ENCODE measurements at regions not wholly inside any gene's neighbourhood (a gene's known extent, or its start where the extent isn't known, plus 50 kb on each side); places are given as distances from the start of the nearest gene placed in this dataset.

DNA sequence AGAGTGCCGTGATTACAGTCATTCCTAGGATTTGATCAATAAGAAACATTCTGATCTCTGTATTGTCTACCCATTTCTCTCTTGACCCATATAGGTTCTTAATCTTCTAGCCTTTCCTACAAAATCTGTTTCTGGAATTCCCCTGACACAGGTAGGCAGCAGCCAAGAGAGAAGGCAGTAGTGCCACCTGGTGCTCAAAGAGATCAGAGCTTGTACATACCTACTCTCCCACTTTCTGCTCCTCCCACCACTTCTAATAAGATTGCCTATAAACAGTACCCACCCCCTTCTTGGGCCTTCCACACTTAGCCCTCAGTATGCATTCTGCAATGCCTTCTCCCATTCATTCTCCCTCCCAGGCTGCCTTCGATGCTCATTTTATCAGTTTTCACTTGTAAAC, 117.4 kb upstream of the RORB start:
- Histone ChIP-seq H3K4me1 (peaks cover 8% of the 10 kb centered on the region), H3K4me3 (no peak overlapping the region), H3K27ac (no peak overlapping the region), H3K27me3 (no peaks in the 10 kb centered on the region), H3K9me3 (no peaks in the 10 kb centered on the region), H3K36me3 (replicated peaks in 1 of 2; ENCODE audit: insufficient read depth in 1 of 2, low read depth in 2 of 2) (no peaks in the 10 kb centered on the region)
- no peak for TF ChIP-seq POLR2A (IDR thresholded peaks at IDR 0.05)
- TF ChIP-seq, protein P1, sequence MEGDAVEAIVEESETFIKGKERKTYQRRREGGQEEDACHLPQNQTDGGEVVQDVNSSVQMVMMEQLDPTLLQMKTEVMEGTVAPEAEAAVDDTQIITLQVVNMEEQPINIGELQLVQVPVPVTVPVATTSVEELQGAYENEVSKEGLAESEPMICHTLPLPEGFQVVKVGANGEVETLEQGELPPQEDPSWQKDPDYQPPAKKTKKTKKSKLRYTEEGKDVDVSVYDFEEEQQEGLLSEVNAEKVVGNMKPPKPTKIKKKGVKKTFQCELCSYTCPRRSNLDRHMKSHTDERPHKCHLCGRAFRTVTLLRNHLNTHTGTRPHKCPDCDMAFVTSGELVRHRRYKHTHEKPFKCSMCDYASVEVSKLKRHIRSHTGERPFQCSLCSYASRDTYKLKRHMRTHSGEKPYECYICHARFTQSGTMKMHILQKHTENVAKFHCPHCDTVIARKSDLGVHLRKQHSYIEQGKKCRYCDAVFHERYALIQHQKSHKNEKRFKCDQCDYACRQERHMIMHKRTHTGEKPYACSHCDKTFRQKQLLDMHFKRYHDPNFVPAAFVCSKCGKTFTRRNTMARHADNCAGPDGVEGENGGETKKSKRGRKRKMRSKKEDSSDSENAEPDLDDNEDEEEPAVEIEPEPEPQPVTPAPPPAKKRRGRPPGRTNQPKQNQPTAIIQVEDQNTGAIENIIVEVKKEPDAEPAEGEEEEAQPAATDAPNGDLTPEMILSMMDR (IDR thresholded peaks at IDR 0.05): peak in 6 of 7 experiments; percentile 22 to 47 (median 40)
- peak; percentile 21 to 51 (median 40) for DNase-seq
- WGBS, 2 donors: 9 to 20% methylated on average over 2 of the region's 2 CpGs
- ATAC-seq: peak; percentile 66
- intact Hi-C loops (cut with DNase I): no loop called here

DNA sequence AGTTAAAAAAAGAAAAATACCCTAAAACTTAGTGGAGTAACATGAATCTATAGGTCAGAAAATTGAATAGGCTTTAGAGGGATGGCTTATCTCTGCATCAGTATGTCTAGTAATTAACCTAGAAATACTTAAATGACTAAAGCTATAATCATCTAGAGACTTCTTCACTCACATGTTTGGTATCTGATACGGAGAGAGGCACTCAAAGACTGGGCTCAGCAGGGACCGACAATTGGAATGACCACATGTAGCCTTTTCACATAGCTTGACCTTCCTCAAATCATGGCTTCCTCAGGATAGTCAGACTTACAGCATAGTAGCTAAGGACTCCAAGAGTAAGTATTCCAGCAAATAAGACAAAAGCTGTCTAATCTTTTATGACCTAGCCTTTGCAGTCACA, 105.3 kb upstream of the RORB start:
- H3K4me1 ChIP-seq: no peaks in the 10 kb centered on the region
- intact Hi-C loops (cut with DNase I): no loop called here
- no peak overlapping the region for H3K4me3 ChIP-seq
- 83 to 84% methylated on average over 2 of the region's 2 CpGs for WGBS, 2 donors
- H3K27ac ChIP-seq: no peak overlapping the region
- no peak for DNase-seq
- TF ChIP-seq POLR2A (IDR thresholded peaks at IDR 0.05): no peak
- TF ChIP-seq, protein P1 (IDR thresholded peaks at IDR 0.05): no peak
- no peaks in the 10 kb centered on the region for H3K9me3 ChIP-seq
- no peaks in the 10 kb centered on the region for H3K27me3 ChIP-seq
- ATAC-seq: no peak
- H3K36me3 ChIP-seq (replicated peaks in 1 of 2; ENCODE audit: insufficient read depth in 1 of 2, low read depth in 2 of 2): no peaks in the 10 kb centered on the region

DNA sequence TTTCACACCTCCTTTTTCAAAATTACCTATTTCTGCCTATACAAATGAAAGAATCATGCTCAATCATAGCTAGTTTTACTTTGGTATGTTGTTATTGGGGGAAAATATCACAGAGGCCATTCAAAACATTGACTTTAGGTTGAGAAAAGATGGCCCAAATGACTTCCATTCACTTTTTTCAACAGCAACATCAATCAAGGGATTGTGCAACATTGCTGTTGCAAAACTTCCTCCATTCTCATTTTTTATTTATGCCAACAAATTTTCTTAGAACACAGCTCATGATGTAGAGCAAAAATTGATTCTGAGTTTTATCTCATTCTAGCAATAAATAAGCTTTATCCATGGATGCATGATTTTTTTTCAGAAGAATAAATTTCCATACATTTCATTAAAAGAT, 93.6 kb upstream of the RORB start:
- Histone ChIP-seq H3K36me3 (replicated peaks in 1 of 2; ENCODE audit: insufficient read depth in 1 of 2, low read depth in 2 of 2) (no peaks in the 10 kb centered on the region), H3K4me3 (no peak overlapping the region), H3K4me1 (no peaks in the 10 kb centered on the region), H3K27ac (no peak overlapping the region), H3K27me3 (no peaks in the 10 kb centered on the region), H3K9me3 (no peaks in the 10 kb centered on the region)
- TF ChIP-seq POLR2A (IDR thresholded peaks at IDR 0.05): no peak
- TF ChIP-seq, protein P1 (IDR thresholded peaks at IDR 0.05): no peak
- ATAC-seq (no peak), DNase-seq (no peak)
- intact Hi-C loops (cut with DNase I): no loop called here

DNA sequence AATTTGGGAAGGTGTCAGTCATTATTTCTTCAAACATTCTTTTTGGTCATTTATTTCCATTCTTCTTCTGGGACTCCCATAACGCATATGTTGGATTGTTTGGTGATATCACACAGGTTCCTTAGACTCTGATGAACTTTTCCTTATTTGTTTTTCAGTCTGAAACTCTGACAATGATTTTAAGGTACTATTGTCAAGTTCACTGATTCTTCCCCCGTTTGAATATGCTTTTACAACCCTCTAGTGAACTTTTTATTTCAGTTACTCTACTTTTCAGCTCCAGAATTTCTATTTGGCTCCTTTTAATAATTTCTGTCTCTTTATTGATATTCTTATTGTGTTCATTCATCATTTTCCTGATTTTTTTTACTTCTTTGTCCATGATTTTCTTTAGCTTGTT, 92.5 kb upstream of the RORB start:
- H3K4me1 ChIP-seq: no peaks in the 10 kb centered on the region
- 49 to 52% methylated on average over 2 of the region's 2 CpGs for WGBS, 2 donors
- TF ChIP-seq, protein P1 (IDR thresholded peaks at IDR 0.05): no peak
- no peak for TF ChIP-seq POLR2A (IDR thresholded peaks at IDR 0.05)
- no peaks in the 10 kb centered on the region for H3K27me3 ChIP-seq
- intact Hi-C loops (cut with DNase I): no loop called here
- H3K27ac ChIP-seq: no peak overlapping the region
- no peaks in the 10 kb centered on the region for H3K36me3 ChIP-seq (replicated peaks in 1 of 2; ENCODE audit: insufficient read depth in 1 of 2, low read depth in 2 of 2)
- DNase-seq (no peak), ATAC-seq (no peak)
- no peaks in the 10 kb centered on the region for H3K9me3 ChIP-seq
- H3K4me3 ChIP-seq: no peak overlapping the region

DNA sequence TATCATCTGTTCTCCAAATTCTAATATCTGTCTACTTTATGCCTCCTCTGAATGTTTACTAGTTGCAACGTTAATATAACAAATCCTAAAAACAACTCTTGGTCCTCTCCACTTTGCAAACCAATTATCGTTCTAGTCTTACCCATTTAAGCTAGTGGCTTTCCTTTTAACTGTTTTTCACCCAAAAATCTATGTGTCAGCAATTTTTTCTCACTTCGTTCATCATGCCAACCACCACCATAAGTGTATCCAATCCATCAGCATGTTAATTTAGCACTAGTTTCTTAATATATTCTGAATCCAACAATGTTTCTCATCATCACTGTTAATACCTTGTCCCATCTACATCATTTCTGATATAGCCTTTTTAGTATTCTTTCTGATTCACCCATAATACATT, 90.0 kb upstream of the RORB start:
- WGBS, 2 donors: 46 to 57% methylated on average over 3 of the region's 3 CpGs
- H3K9me3 ChIP-seq: no peaks in the 10 kb centered on the region
- H3K27ac ChIP-seq: no peak overlapping the region

More for the DNA sequence above, 90.0 kb upstream of the RORB start:
- Histone ChIP-seq H3K4me1 (no peaks in the 10 kb centered on the region), H3K36me3 (replicated peaks in 1 of 2; ENCODE audit: insufficient read depth in 1 of 2, low read depth in 2 of 2) (no peaks in the 10 kb centered on the region), H3K4me3 (no peak overlapping the region), H3K27me3 (no peaks in the 10 kb centered on the region)
- ATAC-seq (no peak), DNase-seq (no peak)
- intact Hi-C loops (cut with DNase I): no loop called here
- TF ChIP-seq, protein P1 (IDR thresholded peaks at IDR 0.05): no peak
- no peak for TF ChIP-seq POLR2A (IDR thresholded peaks at IDR 0.05)

Measured in body of pancreas (tissue), 4 donors.